ENCODE measurements at regions not wholly inside any gene's neighbourhood (a gene's known extent, or its start where the extent isn't known, plus 50 kb on each side); places are given as distances from the start of the nearest gene placed in this dataset.

GRCh38 chr5:28505121-28505520, 1466.7 kb upstream of the CDH9 start:
- no peak for TF ChIP-seq CTCF (conservative IDR thresholded peaks at IDR 0.05 in 1 of 2, IDR thresholded peaks at IDR 0.05 in 1 of 2; ENCODE audit: low read depth in 1 of 2, low read length in 2 of 2)
- no peak for TF ChIP-seq EZH2 (IDR thresholded peaks at IDR 0.05; ENCODE audit: low read length, missing control alignments)

All from fibroblast of lung (primary cell).